ENCODE measurements at regions not wholly inside any gene's neighbourhood (a gene's known extent, or its start where the extent isn't known, plus 50 kb on each side); places are given as distances from the start of the nearest gene placed in this dataset.

DNA sequence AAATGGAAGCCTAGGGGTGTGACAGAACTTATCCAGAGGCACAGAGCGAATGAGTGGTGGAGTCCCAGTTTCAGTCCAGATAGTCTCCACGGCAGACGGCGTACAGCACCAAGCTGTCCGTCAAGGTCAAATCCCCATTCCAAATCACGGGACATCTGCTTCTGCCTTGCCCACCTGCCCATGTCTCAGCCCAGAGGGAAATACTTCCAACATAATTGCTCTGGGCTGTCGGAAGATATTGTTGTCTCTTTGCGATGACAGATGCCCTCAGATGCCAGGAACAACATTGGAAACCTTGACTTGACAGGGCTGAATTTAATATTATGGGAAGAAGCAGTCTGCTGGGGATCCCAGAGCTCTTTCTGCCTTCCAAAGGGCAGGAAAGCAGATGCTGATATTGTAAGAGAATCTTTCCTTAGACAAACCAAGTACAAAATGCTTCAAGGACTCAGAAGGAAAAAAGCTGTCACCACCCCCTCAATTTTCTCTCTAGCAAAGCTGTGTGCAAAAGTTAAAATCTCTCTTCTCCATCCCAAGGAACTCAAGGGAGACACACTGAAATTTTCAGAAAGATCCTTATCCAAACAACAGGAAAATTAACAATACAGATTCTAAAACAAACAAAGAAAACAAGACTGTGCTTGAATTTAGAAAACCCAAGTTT lies 364.0 kb downstream of the LRATD1 start:
- no peak overlapping the region for H3K4me2 ChIP-seq
- ChIA-PET CTCF (interaction anchor here (0.7 kb wide), 2 partner anchors 8 to 31 kb away, joined by 3 read pairs; no protein-coding TSS in a partner anchor), POLR2A (no interaction called here)
- no peaks in the 10 kb centered on the region for H4K20me1 ChIP-seq (ENCODE audit: insufficient read depth)
- no peaks in the 10 kb centered on the region for H3K79me2 ChIP-seq (ENCODE audit: insufficient read depth)
- WGBS (ENCODE audit: low lambda C conversion rate): 53% methylated on average over 8 of the region's 8 CpGs
- H3K27ac ChIP-seq (ENCODE audit: low read depth in 2 of 2, low read length in 1 of 2): no peak overlapping the region
- H3F3A ChIP-seq (replicated peaks; ENCODE audit: insufficient read depth): no peaks in the 10 kb centered on the region
- no peaks in the 10 kb centered on the region for H3K27me3 ChIP-seq (ENCODE audit: insufficient read depth)
- no peak overlapping the region for H2AFZ ChIP-seq (ENCODE audit: low read depth)
- no peaks in the 10 kb centered on the region for H3K36me3 ChIP-seq (replicated peaks in 1 of 2; ENCODE audit: control insufficient read depth in 1 of 2, insufficient read depth in 2 of 2, low read length in 1 of 2)
- no peak overlapping the region for H3K4me3 ChIP-seq (ENCODE audit: low read depth in 2 of 2, low read length in 1 of 2)
- no peak for DNase-seq
- H3K9me3 ChIP-seq: no peaks in the 10 kb centered on the region
- H3K9me2 ChIP-seq: no peaks in the 10 kb centered on the region
- H3K9ac ChIP-seq: no peak overlapping the region
- H3K4me1 ChIP-seq (ENCODE audit: control insufficient read depth in 1 of 2, insufficient read depth in 2 of 2, low read depth in 1 of 2, low read length in 1 of 2): no peaks in the 10 kb centered on the region
- TF ChIP-seq NFIC (IDR thresholded peaks at IDR 0.05; ENCODE audit: borderline replicate concordance) (no peak), GATA2 (CRISPR knock-in tag; IDR thresholded peaks at IDR 0.05) (no peak), RCOR1 (IDR thresholded peaks at IDR 0.05; ENCODE audit: low read length) (no peak)

DNA sequence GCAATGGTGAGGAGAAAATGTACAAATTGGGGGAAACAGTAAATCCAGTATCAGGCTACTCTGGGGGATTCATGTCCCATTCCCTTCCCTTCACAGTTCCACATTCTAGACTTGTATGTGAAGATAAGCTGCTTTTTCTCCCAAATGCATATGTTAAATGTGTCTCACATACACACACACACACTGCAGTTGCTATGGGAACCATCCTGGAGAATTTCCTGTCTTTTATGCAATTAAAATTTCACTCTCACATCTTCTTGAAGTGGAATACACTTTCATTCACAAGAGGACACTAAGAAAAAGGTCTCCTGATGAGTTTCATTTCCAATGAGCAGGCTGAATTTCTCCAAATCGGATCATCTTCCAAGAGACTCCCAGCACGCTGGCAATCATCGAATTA lies 366.0 kb downstream of the LRATD1 start:
- no peaks in the 10 kb centered on the region for H3K9me3 ChIP-seq
- 26% methylated on average over 3 of the region's 3 CpGs for WGBS (ENCODE audit: low lambda C conversion rate)
- no peak for TF ChIP-seq TAF1 (IDR thresholded peaks at IDR 0.05; ENCODE audit: borderline replicate concordance, low read depth, low read length)
- TF ChIP-seq POLR2AphosphoS5 (IDR thresholded peaks at IDR 0.05; ENCODE audit: low read depth, low read length): no peak
- TF ChIP-seq, protein P1, sequence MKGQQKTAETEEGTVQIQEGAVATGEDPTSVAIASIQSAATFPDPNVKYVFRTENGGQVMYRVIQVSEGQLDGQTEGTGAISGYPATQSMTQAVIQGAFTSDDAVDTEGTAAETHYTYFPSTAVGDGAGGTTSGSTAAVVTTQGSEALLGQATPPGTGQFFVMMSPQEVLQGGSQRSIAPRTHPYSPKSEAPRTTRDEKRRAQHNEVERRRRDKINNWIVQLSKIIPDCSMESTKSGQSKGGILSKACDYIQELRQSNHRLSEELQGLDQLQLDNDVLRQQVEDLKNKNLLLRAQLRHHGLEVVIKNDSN (IDR thresholded peaks at IDR 0.05; ENCODE audit: borderline replicate concordance, low read depth): no peak
- TF ChIP-seq GATA2 (CRISPR knock-in tag; IDR thresholded peaks at IDR 0.05): no peak
- no peak for TF ChIP-seq GABPA (IDR thresholded peaks at IDR 0.05; ENCODE audit: low read depth)
- TF ChIP-seq FOSL2 (IDR thresholded peaks at IDR 0.05; ENCODE audit: borderline replicate concordance, low read depth): no peak
- no peak for TF ChIP-seq FOXM1 (IDR thresholded peaks at IDR 0.05; ENCODE audit: low read depth)
- no peak for TF ChIP-seq RXRA (IDR thresholded peaks at IDR 0.05; ENCODE audit: borderline replicate concordance, low read depth)
- no peak for TF ChIP-seq NFIC (IDR thresholded peaks at IDR 0.05; ENCODE audit: borderline replicate concordance)
- TF ChIP-seq RAD21 (IDR thresholded peaks at IDR 0.05; ENCODE audit: low read length): no peak
- TF ChIP-seq, protein P2, sequence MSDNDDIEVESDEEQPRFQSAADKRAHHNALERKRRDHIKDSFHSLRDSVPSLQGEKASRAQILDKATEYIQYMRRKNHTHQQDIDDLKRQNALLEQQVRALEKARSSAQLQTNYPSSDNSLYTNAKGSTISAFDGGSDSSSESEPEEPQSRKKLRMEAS (IDR thresholded peaks at IDR 0.05; ENCODE audit: low read depth): no peak
- TF ChIP-seq SIN3A (IDR thresholded peaks at IDR 0.05; ENCODE audit: borderline replicate concordance, low read depth, low read length): no peak
- TF ChIP-seq NRF1 (IDR thresholded peaks at IDR 0.05; ENCODE audit: low read depth, low read length): no peak
- TF ChIP-seq, protein P3, sequence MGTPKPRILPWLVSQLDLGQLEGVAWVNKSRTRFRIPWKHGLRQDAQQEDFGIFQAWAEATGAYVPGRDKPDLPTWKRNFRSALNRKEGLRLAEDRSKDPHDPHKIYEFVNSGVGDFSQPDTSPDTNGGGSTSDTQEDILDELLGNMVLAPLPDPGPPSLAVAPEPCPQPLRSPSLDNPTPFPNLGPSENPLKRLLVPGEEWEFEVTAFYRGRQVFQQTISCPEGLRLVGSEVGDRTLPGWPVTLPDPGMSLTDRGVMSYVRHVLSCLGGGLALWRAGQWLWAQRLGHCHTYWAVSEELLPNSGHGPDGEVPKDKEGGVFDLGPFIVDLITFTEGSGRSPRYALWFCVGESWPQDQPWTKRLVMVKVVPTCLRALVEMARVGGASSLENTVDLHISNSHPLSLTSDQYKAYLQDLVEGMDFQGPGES (IDR thresholded peaks at IDR 0.05; ENCODE audit: low read depth, low read length): no peak
- no peaks in the 10 kb centered on the region for H3K36me3 ChIP-seq (replicated peaks in 1 of 2; ENCODE audit: control insufficient read depth in 1 of 2, insufficient read depth in 2 of 2, low read length in 1 of 2)
- H3K4me1 ChIP-seq (ENCODE audit: control insufficient read depth in 1 of 2, insufficient read depth in 2 of 2, low read depth in 1 of 2, low read length in 1 of 2): no peaks in the 10 kb centered on the region
- no peaks in the 10 kb centered on the region for H3K9me2 ChIP-seq
- no peak overlapping the region for H3K27ac ChIP-seq (ENCODE audit: low read depth in 2 of 2, low read length in 1 of 2)
- H2AFZ ChIP-seq (ENCODE audit: low read depth): no peak overlapping the region
- H3F3A ChIP-seq (replicated peaks; ENCODE audit: insufficient read depth): no peaks in the 10 kb centered on the region
- H3K4me2 ChIP-seq: no peak overlapping the region
- no peak overlapping the region for H3K4me3 ChIP-seq (ENCODE audit: low read depth in 2 of 2, low read length in 1 of 2)
- H3K27me3 ChIP-seq (ENCODE audit: insufficient read depth): no peaks in the 10 kb centered on the region
- CTCF ChIA-PET: no interaction called here
- H3K79me2 ChIP-seq (ENCODE audit: insufficient read depth): no peaks in the 10 kb centered on the region
- H4K20me1 ChIP-seq (ENCODE audit: insufficient read depth): no peaks in the 10 kb centered on the region
- H3K9ac ChIP-seq: no peak overlapping the region
- POLR2A ChIA-PET: no interaction called here
- DNase-seq: no peak

Data from SK-N-SH (cell line).